Activated CD8-positive, alpha-beta memory T cell treated with anti-CD3 and anti-CD28 coated beads for 48 hours (primary cell): ENCODE measurements at regions not wholly inside any gene's neighbourhood (a gene's known extent, or its start where the extent isn't known, plus 50 kb on each side); places are given as distances from the start of the nearest gene placed in this dataset.
"Not testable (repeated sequence)": the region's sequence is repeated elsewhere in the genome, so short reads cannot be mapped to it uniquely, and the experiment has no call there.

Experiments
- DNase-seq, 3 experiments: peaks; one replicate each; pipeline ENCODE4 v3.0.0-alpha.2; 2020; ENCODE audit warnings: low read depth in 2 of 3, low spot score in 2 of 3

DNA sequence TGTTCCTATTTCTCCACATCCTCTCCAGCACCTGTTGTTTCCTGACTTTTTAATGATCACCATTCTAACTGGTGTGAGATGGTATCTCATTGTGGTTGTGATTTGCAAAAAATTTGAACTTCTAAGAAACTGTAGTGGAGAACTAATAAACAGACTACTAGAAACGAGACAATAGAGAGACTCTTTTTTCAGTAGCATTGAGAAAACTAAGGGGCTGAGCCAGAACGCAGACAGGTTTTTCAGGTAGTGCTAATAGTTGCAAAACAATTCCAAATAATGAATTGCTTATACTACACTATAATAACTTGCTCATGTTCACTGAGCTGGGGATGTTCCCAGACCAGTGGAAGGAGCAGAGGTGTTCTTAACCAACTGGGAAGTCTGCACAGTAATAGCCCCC is 98.8 kb upstream of the DPH5 start:
- DNase-seq: no peak

DNA sequence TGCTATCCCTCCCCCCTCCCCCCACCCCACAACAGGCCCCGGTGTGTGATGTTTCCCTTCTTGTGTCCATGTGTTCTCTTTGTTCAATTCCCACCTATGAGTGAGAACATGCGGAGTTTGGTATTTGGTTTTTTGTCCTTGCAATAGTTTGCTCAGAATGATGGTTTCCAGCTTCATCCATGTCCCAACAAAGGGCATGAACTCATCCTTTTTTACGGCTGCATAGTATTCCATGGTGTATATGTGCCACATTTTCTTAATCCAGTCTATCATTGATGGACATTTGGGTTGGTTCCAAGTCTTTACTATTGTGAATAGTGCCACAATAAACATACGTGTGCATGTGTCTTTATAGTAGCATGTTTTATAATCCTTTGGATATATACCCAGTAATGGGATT is 98.3 kb upstream of the DPH5 start:
- DNase-seq: not testable (repeated sequence)

DNA sequence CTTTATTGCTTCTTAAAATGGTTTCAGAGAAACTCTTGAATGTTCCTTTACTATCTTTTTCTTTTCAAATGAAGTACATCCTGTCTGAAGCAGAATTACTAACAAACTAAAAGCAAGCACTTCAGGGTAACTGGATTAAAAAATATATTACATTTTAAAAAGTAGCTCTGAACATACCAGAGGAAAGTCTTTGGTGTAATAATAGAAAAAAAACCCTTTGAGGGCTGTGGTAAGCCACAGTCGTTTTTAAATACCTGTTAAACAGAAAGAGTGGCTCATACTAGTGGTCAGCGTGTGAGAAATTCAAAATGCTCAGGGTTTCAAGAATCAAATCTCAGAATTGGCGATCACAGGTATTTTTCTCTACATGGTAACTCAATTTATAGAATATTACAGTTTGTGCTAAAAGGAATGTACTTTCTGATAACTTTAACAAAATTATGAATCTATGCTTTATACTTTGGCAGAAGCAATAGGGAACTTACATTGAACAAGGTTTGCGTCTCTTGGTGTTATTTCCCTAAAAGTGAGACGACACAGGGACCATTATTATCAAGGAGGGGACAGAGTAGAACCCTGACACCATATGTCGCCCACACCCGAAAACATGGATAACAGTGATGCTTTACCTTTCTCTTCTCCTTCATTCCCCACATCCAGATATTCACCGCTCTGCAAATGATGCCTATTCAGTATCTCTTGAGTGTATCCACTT is 97.0 kb upstream of the DPH5 start:
- DNase-seq: no peak

DNA sequence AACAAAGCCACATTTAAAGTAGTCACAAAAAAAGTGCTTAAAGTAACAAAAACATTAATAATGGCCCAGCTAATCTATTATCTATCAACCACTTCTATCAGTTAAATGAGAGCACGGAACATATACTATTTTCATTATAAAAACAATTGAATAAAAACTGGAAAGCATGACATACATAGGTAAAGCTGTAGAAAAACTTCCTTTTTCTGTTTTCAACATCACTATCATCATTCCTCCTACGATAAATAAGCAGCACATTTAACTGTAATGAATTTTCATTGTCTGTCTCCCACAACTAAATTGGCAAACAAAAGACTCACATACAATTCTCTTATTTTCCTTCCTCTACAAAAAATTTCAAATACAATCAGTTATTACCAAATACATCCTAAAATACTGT is 96.4 kb upstream of the DPH5 start:
- DNase-seq: no peak

GRCh38 chr1:101121504-101121903 is 95.9 kb upstream of the DPH5 start:
- DNase-seq: no peak

DNA sequence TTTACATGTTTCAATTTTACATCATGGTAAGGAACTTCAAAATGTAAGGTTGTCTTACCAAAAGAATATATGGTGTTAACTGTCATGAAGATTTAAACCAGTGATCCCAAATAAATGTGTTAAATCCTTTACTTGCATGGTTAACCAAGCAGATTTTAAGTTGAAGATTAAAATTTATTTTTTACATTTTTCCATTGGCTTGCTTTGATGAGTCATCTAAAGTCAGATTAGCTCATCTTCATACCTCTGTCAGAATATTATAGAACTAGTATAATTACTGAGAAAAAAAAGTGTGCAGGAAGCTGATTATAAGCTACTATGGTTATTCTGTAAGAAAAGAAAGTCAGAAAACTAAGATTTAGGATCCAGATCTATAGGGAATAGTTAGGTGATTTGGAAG is 95.3 kb upstream of the DPH5 start:
- DNase-seq: no peak

DNA sequence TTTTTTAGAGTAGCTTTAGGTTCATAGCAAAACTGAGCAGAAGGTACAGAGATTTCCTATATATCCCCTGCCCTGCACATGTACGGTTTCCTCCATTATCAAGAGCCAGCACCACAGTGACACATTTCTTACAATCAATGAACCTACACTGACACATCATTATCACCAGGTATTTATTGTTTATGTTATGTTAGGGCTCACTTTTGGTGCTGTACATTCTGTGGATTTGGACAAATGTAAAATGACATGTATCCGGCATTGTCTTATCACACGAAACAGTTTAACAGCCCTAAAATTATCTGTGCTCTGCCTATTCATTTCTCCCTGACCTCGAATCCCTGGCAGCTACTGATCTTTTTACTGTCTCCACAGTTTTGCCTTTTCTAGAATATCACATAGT is 93.7 kb upstream of the DPH5 start:
- no peak for DNase-seq

DNA sequence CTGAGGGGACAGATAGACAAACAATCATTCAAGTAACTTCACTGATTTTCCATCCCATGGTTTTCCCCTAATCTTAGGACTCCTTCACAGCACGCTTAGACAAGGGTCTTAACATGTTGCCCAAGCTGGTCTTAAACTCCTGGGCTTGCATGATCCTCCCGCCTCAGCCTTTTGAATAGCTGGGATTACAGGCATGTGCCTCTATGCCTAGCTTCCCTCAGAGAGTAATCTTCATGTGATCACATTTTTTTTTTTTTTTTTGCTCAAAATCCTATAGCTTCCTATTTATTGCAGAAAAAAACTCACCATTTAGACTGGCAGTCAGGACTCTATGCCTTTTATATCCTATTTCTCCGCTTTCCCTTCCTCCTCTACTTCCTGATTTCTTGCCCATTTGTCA is 90.4 kb upstream of the DPH5 start:
- no peak for DNase-seq

- no peak for DNase-seq
Observed at GRCh38 chr1:101115112-101115511, 89.5 kb upstream of the DPH5 start.

DNA sequence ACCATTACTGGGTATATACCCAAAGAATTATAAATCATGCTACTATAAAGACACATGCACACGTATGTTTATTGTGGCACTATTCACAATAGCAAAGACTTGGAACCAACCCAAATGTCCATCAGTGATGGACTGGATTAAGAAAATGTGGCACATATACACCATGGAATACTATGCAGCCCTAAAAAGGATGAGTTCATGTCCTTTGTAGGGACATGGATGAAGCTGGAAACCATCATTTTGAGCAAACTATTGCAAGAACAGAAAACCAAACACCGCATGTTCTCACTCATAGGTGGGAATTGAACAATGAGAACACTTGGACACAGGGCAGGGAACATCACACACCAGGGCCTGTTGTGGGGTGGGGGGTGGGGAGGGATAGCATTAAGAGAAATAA is 88.5 kb upstream of the DPH5 start:
- not testable (repeated sequence) for DNase-seq

GRCh38 chr1:101112051-101112780 is 86.6 kb upstream of the DPH5 start:
- DNase-seq: no peak

- no peak for DNase-seq
Observed at GRCh38 chr1:101111461-101111860, 85.9 kb upstream of the DPH5 start.

DNA sequence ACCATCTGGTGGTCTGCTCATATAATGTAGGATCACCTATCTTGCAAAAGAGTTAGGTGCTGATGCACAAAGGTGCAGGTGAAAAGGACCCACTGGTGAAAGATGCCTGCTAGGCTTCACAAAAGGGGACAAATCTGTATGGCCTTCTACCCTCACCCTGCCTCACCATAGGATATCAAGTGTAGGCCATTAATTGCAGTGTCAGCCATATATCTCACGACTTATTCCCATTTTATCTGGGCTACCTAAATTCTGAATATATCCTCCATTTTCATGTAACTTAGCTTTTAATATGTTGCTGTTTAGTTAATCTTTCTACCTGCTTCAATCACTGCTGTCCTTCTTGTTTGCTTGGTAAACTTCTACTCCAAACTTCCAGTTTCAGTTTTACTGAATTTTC is 84.2 kb upstream of the DPH5 start:
- DNase-seq: no peak

- DNase-seq: no peak
Observed at GRCh38 chr1:101108111-101108500, 82.5 kb upstream of the DPH5 start.

DNA sequence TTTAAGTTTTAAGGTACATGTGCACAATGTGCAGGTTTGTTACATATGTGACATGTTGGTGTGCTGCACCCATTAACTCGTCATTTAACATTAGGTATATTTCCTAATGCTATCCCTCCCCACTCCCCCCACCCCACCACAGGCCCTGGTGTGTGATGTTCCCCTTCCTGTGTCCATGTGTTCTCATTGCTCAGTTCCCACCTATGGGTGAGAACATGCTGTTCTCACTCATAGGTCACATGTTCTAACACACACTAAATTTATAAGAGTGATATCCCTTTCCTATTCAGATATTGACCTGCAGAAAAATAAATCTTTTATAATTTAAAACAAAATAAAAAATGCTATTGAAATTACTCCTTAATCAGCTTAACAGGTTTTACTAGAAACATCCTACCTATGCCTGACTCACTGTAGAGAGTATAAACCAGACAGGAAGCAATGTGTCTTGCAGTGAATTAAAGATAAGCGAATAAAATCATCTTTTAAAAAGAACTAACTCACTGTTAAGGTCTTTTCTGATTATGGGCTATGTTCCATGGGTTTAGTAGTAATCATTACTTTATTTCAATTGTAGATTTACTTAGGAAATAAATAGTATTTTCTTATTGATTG is 82.0 kb upstream of the DPH5 start:
- no peak for DNase-seq

DNA sequence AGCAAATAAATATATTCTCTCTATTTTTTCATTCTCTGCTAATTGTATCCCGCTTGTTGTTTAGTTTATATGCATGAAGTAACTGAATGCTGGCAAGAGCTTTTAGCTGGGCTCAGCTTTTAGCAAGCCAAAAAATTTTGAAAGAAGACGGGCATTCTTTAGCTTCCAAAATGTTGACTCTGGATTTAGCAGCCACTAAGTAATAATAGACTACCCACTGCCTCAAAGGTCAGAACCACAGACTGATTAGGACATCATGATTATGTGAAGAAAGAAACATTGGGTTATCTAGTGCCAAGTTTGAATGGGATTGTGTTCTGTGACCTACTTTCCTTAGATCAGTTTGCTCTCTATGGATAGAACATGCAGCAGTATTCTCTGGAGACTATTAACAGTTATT is 80.3 kb upstream of the DPH5 start:
- no peak for DNase-seq

DNA sequence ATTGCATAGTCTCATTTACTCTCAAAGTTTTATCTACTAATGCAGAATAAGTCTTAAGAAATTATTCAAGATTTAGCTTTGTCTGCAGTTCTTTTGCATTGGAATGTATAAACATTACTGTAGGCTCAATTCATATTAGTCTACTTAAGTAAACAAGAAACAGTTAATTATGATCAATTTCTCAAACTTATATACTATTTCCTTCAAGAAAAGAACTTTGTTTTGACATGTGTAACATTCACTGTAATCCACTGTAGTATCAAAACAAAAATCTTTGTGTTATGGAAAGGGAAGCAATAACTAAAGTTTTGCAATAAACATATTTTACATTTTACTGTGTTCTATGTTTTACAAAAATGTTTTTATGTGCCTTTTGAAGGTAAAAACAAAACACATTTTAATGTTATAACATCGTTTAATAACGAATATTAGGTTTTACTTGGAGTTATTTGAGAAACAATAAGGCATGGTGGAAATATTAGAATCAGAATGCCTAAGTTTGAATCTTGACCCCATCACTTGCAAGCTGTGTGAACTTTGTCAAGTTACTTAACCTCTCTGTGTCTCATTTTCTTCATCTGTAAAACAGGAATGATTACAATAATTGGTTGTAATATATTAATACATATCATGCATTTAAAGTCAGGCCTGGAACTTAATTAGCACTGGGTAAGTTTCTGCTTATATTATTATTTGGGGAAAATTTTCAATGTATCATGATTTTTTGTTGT is 77.0 kb upstream of the DPH5 start:
- DNase-seq: no peak

DNA sequence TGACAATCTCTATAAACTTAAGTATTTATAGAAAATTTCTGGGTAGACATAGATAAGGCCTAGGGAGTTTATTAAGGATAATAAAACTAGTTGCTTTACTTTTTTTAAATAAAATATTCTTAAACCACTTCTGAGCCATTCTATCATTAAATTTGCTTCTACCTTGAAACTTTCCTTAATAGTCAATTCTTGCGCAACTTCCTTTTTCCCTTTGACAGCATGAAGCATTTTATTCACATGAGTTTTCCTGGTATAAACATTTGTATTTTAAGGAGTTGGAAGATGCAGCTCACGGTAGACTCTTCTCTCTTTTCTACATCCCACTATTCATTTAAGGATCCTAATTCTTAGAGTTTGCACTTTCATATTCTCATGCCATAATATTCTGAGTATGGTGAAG is 75.8 kb upstream of the DPH5 start:
- no peak for DNase-seq

GRCh38 chr1:101100674-101101073 is 75.1 kb upstream of the DPH5 start:
- DNase-seq: no peak

- no peak for DNase-seq
Observed at GRCh38 chr1:101098907-101099306, 73.3 kb upstream of the DPH5 start.

DNA sequence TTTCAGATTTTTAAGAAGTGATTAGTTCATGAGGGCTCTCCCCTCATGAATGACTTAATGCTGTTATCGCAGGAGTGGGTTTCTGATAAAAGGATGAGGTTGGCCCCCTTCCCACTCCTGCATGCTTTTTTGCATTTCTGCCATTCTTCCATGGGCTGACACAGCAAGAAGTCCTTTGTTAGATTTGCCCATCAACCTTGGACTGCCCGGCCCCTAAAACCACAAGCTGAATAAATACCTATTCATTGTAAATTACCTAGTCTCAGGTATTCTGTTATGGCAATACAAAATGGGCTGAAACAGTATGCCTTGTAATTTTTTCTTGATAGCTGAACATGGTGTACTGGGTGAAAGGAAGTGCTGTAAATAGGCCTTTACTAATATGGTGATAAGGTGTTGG is 72.7 kb upstream of the DPH5 start:
- DNase-seq: no peak
